ACHN (cell line): ENCODE measurements at regions not wholly inside any gene's neighbourhood (a gene's known extent, or its start where the extent isn't known, plus 50 kb on each side); places are given as distances from the start of the nearest gene placed in this dataset.

ENCODE experiments used
- DNase-seq: peaks from one replicate; pipeline ENCODE4 v3.0.0-alpha.2; 2015
- in situ Hi-C: cut with HindIII; loops from 2 replicates; pipeline ENCODE4 v1.10.0; 2017; ENCODE audit warnings: low sequenced_read_pairs, low pct_ligation_motif_present, low pct_unique_long_range_greater_than_20kb

DNA sequence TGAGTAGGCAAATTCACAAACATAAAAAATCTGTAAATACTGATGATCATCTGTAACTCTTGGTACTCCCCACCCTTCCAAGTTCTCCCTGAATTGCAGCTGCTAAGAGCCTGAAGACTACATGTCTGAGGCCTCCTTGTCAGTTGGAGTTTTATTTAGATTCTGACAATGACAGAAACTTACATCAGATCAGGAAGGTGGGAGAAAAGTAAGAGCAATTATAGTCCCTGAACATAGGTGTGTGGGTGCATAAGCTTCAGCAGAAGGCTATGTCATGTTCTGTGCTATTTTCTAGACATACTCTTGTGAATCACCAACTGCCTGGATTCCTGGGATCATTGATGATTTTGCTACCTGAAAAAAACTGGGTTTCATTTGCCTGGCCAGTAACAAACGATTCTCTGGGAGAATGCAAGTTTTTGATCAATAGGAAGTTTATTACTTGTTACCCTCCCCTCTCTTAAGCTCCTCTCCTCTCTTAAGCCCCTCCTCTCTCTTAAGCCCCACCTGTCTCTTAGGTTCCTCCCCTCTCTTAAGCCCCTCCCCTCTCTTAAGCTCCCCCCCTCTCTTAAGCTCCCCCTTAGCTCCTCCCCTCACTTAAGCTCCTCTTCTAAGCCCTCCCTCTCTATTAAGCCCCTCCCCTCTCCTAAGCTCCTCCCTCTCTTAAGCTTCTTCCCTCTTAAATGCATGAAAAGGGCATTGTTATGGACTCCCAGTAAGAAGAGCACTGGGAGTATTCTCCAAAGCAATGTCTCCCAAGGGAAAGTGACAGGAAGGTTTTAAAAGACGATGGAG is 1183.4 kb upstream of the AUTS2 start:
- no peak for DNase-seq
- in situ Hi-C loops: no loop called here

DNA sequence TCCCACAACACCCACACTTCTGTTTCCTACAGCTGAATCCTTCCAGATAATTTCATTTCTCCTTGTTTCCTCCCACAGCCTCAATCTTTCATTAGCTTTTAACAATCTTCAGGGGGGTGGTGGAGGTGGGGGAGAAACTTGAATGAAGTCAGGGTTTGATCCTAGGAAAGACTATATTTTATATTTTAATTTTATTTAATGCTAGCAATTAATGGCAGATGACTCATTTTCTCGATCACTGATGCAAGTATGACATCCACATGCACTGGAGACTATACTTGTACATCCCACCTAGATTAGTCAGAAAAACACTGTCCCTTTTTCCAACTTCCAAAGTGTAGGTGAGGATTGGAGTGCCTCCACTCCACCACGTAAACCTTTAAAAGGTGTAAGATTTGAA is 1181.3 kb upstream of the AUTS2 start:
- in situ Hi-C loops: no loop called here
- DNase-seq: no peak

DNA sequence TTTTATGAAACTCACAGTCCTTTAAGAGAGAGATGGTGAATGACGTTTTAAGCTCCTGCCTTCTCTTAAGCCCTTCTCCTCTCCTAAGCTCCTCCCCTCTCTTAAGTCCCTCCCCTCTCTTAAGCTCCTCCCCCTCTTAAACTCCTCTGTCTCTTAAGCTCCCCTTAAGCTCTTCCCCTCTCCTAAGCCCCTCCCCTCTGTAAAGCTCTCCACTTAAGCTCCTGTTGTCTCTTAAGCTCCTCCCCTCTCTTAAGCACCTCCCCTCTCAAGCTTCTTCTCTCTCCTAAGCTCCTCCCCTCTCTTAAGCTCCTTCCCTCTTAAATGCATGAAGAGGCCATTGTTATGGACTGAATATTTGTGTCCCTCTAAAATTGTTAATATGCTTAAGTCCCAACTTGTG is 1180.6 kb upstream of the AUTS2 start:
- no peak for DNase-seq
- in situ Hi-C loops: no loop called here

DNA sequence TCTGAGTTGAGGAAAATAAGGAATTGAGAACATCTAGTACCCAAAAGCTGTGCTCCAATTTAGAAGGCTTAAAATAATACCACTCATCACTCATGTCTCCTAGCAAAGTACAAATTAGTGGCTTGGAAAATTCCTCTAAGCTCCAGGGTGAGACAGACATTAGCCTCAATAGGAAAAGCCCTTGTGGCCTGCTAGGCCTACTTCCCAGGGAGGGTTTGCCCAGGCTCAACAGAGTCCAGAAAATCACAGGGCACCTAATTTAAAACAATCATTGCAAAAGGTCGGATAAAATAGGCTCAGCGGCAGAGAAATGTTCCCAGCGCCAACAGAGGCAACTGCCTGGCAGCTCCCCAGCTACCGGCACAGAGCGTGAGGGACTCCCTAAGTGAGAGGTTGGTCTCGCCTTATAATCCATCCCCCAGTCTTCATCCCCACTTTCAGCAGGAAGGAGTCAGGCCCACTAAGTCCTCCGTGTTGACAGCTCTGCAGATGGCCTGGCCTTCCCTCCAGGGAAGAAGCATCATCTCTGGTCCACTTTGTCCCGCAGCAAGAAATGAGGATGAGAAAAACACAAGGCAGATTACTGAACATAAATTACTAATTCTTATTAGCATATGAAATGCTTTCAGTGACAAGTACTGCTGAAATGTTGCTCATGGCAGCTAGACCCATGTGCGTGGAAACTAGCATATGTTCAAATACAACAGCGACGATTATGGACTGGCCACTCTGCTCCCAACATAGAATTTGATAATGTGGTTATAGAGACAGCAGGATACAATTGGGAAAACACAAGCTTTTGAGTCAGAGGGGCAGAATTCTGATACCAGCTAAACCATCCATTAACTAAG is 1177.7 kb upstream of the AUTS2 start:
- in situ Hi-C loops: no loop called here
- no peak for DNase-seq

DNA sequence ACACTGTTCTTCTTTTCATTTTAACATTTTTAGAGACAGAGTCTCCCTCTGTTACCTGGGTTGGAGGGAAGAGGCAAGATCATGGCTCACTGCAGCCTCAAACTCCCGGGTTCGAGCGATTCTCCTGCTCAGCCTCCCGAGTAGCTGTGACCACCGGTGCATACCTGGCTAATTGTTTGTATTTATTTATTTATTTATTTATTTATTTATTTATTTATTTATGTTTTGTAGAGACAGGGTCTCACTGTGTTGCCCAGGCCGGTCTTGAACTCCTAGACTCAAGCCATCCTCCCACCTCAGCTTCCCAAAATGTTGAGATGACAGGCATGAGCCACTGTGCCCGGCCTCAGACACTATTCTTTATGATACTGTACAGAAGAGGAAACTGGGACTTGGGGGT is 1176.6 kb upstream of the AUTS2 start:
- in situ Hi-C loops: no loop called here
- DNase-seq: no peak

DNA sequence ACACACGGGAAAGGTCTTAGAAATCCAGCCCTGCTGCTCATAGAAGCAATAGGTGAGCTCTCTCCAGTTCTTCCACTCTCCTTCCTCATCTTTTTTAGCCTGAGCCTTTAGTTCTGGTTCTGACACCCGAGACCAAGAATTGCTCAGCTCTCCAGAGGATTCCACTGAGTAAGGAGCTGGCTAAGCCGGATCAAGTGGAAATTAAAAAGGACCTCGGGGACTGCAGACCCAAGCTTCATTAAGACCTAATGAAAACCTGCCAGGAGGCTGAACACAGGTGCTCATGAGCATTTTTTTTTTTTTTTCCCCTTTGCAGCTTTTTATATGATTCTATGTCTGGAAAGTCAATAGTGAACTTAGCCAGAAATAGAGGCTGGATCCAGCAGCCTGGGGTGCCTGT is 1176.0 kb upstream of the AUTS2 start:
- in situ Hi-C loops: no loop called here
- no peak for DNase-seq

DNA sequence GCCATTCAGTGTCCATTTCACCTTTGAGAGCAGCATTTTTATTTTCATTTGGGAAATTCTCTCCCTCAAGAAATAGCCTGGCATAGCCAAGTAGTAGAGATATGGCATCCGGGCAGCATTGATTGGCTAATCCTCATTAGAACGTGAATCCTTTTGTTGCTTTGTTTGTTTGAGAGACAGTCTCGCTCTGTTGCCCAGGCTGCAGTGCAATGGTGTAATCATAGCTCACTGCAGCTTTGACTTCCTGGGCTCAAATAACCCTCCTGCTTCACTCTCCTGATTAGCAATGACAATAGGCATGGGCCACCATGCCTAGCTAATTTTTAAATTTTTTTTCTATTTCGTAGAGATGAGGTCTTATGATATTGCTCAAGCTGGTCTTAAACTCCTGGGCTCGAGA is 1174.9 kb upstream of the AUTS2 start:
- in situ Hi-C loops: no loop called here
- DNase-seq: no peak

DNA sequence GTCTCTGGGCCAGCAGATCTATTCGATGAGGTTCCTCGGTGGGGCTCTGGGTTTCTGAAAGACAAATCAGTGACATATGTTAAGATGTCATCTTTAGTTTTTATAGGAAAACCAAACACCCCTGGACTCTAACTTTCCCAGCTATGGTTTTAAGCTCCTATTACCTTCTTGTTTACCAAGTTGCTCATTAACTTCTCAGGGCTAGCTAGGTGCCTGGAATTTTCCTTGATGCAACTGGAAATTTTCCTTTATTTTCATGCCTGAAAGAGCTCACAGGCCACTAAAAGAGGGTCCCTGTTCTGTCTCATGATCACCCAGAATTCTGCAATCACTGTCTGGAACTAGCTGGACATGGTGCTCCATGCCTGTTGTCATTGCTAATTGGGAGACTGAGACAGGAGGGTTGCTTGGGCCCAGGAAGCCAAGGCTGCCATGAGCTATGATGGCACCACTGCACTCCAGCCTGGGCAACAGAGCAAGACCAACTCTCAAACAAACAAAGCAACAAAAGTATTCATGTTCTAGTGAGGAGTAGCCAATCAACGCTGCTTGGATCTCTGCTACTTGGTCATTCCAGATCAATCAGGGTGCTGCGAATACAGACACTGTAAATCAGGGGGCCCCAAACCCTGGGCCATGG is 1173.5 kb upstream of the AUTS2 start:
- DNase-seq: no peak
- in situ Hi-C loops: no loop called here

DNA sequence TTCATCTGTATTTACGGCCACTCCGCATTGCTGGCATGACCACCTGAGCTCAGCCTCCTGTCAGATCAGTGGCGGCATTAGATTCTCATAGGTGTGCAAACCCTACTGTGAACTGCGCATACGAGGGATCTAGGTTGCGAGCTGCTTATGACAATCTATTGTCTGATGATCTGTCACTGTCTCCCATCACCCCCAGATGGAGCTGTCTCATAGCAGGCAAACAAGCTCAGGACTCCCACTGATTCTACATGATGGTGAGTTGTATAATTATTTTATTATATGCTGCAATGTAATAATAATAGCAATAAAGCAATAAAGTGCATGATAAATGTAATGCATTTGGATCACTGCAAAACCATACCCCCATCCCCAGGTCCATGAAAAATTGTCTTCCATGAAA is 1172.9 kb upstream of the AUTS2 start:
- in situ Hi-C loops: no loop called here
- DNase-seq: no peak

DNA sequence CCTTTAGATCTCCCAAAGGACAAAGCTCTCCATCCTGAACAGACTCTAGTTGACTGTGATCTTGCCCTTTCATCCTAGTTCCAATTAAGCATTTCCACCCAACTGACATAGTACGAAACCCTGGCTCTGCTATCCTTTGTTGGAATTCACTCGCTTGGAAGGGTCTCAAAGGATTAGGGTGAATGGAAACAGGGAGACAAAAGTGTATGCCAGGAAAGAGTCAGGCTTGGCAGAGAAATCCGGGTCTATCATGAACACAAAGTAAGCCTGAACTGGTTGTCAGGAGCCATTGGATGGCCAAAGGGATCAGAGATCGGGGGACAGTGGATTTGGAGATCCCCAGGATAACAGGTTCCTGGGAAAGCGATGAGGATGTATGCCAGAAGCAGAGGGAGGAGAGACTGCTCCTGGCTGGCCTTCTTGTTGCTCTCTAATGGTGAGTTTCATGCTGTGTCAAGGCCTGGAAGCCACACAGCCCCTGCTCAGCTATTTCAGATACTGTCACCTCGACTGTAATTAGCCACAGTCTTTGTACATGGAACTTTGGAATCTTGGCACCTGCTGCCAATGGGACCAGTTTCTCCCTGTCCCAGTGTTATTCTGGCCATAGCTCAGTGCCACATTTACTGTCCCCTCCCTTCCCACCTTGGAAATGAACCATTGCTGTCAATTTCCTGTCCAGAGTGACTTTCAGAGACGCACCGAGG is 1168.7 kb upstream of the AUTS2 start:
- no peak for DNase-seq
- in situ Hi-C loops: no loop called here

DNA sequence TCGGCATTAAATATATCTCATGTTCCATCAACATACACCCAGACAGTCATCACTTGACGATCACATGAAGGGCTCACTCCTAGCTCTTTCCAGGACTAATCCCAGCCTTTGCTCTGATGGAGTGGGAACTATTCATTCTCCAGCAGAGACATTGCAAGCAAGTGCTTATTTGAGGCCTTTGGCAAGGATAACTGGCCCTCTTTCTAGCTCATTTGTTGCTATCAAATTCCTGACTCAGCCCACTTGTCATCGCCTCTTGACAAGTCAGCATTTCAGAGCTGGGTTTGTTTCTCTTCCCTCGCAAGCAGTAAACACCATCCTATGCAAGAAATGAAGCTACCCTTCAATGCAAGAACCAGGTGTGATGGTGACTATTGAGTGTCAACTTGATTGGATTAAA is 1165.7 kb upstream of the AUTS2 start:
- no peak for DNase-seq
- in situ Hi-C loops: no loop called here

DNA sequence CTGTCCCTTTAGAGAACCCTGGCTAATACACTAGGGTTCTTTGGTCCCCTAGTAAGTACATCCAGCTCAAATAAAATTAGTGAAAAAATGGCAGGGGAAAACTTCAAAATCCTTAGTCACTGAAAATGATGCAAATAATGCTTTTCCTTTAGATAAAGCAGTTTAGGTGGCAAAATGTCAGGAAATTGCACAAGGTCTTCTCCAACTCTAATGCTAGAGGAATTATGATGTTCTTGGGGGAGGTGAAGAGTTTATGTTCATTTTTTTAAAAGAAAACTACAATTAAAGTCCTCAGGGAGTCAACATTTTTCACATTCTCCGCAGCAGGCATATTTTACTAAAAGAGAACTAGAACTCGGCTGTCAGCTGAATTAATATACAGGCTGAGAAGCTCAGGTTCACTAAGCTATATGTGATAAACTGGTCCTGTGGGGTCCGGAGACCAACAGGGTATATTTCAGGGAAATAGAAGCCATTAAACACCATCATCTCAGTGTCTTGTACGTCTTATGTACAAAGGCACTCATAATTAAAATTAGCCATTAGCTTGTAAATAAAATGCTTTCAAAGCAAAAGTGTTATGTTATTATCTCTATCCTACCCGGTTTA is 1164.7 kb upstream of the AUTS2 start:
- DNase-seq: no peak
- in situ Hi-C loops: no loop called here

DNA sequence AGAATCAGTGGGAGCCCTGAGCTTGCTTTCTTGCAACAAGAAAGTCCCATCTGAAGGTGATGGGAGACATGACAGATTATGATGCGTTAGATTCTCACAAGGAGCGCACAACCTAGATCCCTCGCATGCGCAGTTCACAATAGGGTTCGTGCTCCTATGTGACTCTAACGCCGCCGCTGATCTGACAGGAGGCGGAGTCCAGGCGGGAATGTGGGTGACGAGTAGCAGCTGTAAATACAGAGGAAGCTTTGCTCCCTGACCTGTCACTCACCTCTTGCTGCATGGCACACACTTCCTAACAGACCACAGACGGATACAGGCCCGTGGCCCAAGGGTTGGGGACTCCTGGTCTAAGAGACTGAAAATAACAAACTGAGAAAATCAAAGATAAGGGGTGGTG is 1163.4 kb upstream of the AUTS2 start:
- DNase-seq: no peak
- in situ Hi-C loops: no loop called here

DNA sequence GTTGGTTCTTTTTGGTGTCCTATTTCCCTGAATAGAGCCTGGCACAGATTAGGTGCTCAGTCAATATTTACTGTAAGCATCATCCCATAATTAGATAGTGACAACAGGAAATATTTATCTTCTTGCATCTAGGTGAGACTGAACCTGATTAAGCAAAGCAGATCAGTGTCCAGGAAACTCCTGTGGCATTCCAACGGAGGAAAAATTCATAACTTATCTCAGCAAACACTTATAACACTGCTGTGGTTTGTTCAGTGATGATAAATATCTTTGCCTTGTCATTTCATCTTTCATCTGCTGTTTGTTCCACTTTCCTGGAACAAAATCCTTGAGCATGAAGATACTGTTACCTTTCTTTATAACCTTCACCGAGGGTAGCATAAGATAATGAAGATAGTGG is 1160.3 kb upstream of the AUTS2 start:
- no peak for DNase-seq
- in situ Hi-C loops: no loop called here

DNA sequence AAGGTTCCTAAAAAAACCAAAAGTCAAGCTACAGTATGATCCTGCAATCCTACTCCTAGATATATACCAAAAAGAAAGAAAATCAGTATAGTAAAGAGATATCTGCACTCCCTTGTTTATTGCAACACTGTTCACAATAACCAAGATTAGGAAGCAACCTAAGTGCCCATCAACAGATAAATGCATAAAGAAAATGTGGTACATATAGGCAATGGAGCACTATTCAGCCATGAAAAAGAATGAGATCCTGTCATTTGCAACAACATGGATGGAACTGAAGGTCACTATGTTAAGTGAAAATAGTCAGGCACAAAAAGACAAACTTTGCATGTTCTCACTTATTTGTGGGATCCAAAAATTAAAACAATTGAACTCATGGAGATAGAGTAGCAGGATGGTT is 1159.5 kb upstream of the AUTS2 start:
- DNase-seq: no peak
- in situ Hi-C loops: no loop called here

DNA sequence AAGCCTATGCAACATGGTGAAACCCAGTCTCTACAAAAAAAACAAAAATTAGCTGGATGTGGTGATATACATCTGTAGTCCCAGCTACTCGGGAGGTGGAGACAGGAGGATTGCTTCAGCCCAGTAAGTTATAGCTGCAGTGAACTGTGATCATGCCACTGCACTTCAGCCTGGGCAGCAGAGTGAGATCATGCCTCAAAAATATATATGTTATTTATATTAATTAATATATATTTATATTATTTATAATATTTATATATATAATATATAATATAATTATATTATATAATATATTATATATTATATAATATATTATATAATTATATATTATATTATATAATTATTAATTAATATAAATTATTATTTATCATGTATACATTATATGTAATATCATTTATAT is 1158.4 kb upstream of the AUTS2 start:
- in situ Hi-C loops: no loop called here
- no peak for DNase-seq

DNA sequence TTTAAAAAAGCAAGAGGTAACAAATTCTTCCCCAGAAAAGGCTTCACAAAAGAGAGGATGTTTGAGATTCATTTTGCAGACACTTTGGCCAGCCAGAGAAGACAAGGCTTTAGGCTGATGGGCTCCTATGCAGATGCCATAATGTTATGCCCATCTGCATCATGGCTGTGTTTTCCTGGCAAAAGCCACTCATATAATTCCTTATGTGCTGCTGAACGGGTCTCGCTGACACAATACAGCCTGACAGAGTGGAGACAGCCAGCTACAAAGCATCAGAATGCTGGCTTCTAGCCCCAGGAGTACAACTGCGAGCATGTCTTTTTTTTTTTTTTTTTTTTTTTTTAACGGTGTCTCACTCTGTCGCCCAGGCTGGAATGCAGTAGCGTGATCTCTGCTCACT is 1157.4 kb upstream of the AUTS2 start:
- in situ Hi-C loops: no loop called here
- no peak for DNase-seq

DNA sequence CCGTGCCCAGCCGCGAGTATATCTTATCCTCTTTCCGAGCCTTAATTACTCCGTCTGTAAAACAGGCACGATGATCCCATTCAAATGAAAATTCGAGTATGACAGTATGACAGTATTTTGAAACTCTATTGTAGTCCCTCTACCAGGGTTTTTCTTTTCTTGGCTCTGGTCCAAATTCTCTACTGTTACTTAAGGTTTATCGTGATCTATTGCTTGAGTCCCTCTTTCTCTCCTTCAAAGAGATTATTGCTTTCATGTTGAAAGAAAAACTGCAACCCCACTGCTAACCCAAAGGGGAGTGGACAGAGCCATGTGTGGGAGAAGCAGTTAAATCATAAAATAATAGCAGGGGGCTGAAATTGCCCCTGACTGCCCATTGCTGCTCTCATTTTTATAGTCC is 1156.6 kb upstream of the AUTS2 start:
- no peak for DNase-seq

More for the DNA sequence above, 1156.6 kb upstream of the AUTS2 start:
- in situ Hi-C loops: no loop called here
